Upper lobe of right lung (tissue), 1 donor: ENCODE measurements at regions not wholly inside any gene's neighbourhood (a gene's known extent, or its start where the extent isn't known, plus 50 kb on each side); places are given as distances from the start of the nearest gene placed in this dataset.
A peak's percentile ranks its signal among the peaks of the same experiment; 100 is the strongest.

ENCODE experiments used
- ATAC-seq: fragments of 200-7000 bp; cut with Tn5 transposase; one replicate; pipeline ENCODE4 v1.9.1; 2020; ENCODE audit warnings: mild to moderate bottlenecking, moderate library complexity
- DNase-seq: peaks from one replicate; pipeline ENCODE4 v3.0.0-alpha.2; 2020
- H3K27ac ChIP-seq: fragments of 200-600 bp; one replicate; pipeline ENCODE4 v1.8.0; 2022
- H3K27me3 ChIP-seq: fragments of 200-600 bp; one replicate; pipeline ENCODE4 v1.8.0; 2022; ENCODE audit warnings: mild to moderate bottlenecking
- H3K36me3 ChIP-seq: fragments of 200-600 bp; one replicate; pipeline ENCODE4 v1.8.0; 2022
- H3K4me1 ChIP-seq: fragments of 200-600 bp; one replicate; pipeline ENCODE4 v1.8.0; 2022
- H3K4me3 ChIP-seq: fragments of 200-600 bp; one replicate; pipeline ENCODE4 v1.8.0; 2022; ENCODE audit warnings: mild to moderate bottlenecking
- H3K9me3 ChIP-seq: fragments of 200-600 bp; one replicate; pipeline ENCODE4 v1.8.0; 2022
- CTCF ChIP-seq: fragments of 200-600 bp; IDR thresholded peaks from one replicate; pipeline ENCODE4 v1.8.0; 2022; ENCODE audit warnings: antibody characterized with exemption
- intact Hi-C: fragments of 100-400 bp; cut with DNase I; formaldehyde crosslinking; loops from one replicate; pipeline ENCODE4 v1.11.0; 2022
- donor health status: DM: no; HTN: yes; CAD: no; lungs with severe emphysema.

GRCh38 chr15:94002041-94002440 is 229.3 kb upstream of the MCTP2 start:
- Histone ChIP-seq H3K9me3 (no peaks in the 10 kb centered on the region), H3K4me1 (no peaks in the 10 kb centered on the region), H3K36me3 (no peaks in the 10 kb centered on the region), H3K27me3 (no peaks in the 10 kb centered on the region), H3K4me3 (no peak overlapping the region), H3K27ac (no peak overlapping the region)
- no peak for TF ChIP-seq CTCF
- ATAC-seq (no peak), DNase-seq (no peak)
- intact Hi-C loops = no loop called here

GRCh38 chr15:94001255-94001801 is 230.0 kb upstream of the MCTP2 start:
- Histone ChIP-seq H3K4me3 (no peak overlapping the region), H3K27me3 (no peaks in the 10 kb centered on the region), H3K27ac (no peak overlapping the region), H3K4me1 (no peaks in the 10 kb centered on the region), H3K36me3 (no peaks in the 10 kb centered on the region), H3K9me3 (no peaks in the 10 kb centered on the region)
- ATAC-seq (no peak), DNase-seq (no peak)
- TF ChIP-seq CTCF = no peak
- intact Hi-C loops = no loop called here

GRCh38 chr15:94000606-94001005 is 230.8 kb upstream of the MCTP2 start:
- Histone ChIP-seq H3K27ac (no peak overlapping the region), H3K9me3 (no peaks in the 10 kb centered on the region), H3K27me3 (no peaks in the 10 kb centered on the region), H3K4me3 (no peak overlapping the region), H3K36me3 (no peaks in the 10 kb centered on the region), H3K4me1 (no peaks in the 10 kb centered on the region)
- TF ChIP-seq CTCF = no peak
- DNase-seq = no peak
- ATAC-seq = no peak
- intact Hi-C loops = no loop called here

GRCh38 chr15:93997071-93997658 is 234.2 kb upstream of the MCTP2 start:
- Histone ChIP-seq H3K4me3 (no peak overlapping the region), H3K9me3 (no peaks in the 10 kb centered on the region), H3K27me3 (no peaks in the 10 kb centered on the region), H3K36me3 (no peaks in the 10 kb centered on the region), H3K27ac (no peak overlapping the region), H3K4me1 (no peaks in the 10 kb centered on the region)
- peak; percentile 72 for TF ChIP-seq CTCF
- peak; percentile 56 for ATAC-seq
- no peak for DNase-seq
- intact Hi-C loops = no loop called here

GRCh38 chr15:93989440-93989998 is 241.8 kb upstream of the MCTP2 start:
- H3K9me3 ChIP-seq = no peaks in the 10 kb centered on the region
- no peaks in the 10 kb centered on the region for H3K27me3 ChIP-seq
- H3K36me3 ChIP-seq = no peaks in the 10 kb centered on the region
- intact Hi-C loops = no loop called here
- ATAC-seq (no peak), DNase-seq (no peak)
- no peaks in the 10 kb centered on the region for H3K4me1 ChIP-seq
- H3K4me3 ChIP-seq = no peak overlapping the region
- no peak overlapping the region for H3K27ac ChIP-seq
- TF ChIP-seq CTCF = no peak
